Natural killer cell (primary cell): ENCODE measurements at regions not wholly inside any gene's neighbourhood (a gene's known extent, or its start where the extent isn't known, plus 50 kb on each side); places are given as distances from the start of the nearest gene placed in this dataset.

ENCODE experiments used
- ATAC-seq, 3 donors: fragments of 150-1000 bp in 2 of 3; fragments of 200-7000 bp in 1 of 3; cut with Tn5 transposase; 1 replicate in 1 of 3; 2 replicates in 2 of 3; pipeline ENCODE4 v1.10.0; 2021; ENCODE audit warnings: mild to moderate bottlenecking in 2 of 3, moderate library complexity in 2 of 3
- DNase-seq, 2 donors: peaks; one replicate each; pipeline versions ENCODE4 v3.0.0 to v3.0.0-alpha.2; 2013 to 2021; ENCODE audit warnings: mixed read lengths in 1 of 2
- H3K27ac ChIP-seq: one replicate; pipeline ENCODE4 v1.5.1; 2013; ENCODE audit warnings: mild to moderate bottlenecking, low read length
- H3K27me3 ChIP-seq: one replicate; pipeline ENCODE4 v1.6.1; 2013; ENCODE audit warnings: low read length; ENCODE audit not compliant: control insufficient read depth, insufficient read depth
- H3K36me3 ChIP-seq: one replicate; pipeline ENCODE4 v1.6.1; 2013; ENCODE audit warnings: low read length; ENCODE audit not compliant: control insufficient read depth, insufficient read depth
- H3K4me1 ChIP-seq: one replicate; pipeline ENCODE4 v1.6.1; 2013; ENCODE audit warnings: low read length; ENCODE audit not compliant: control insufficient read depth, insufficient read depth
- H3K4me3 ChIP-seq: one replicate; pipeline ENCODE4 v1.5.1; 2013; ENCODE audit warnings: low read length
- H3K9me3 ChIP-seq: one replicate; pipeline ENCODE4 v1.6.1; 2013; ENCODE audit warnings: low read length; ENCODE audit not compliant: control insufficient read depth, insufficient read depth
- H3K27ac Mint-ChIP-seq, 2 donors: one replicate each; pipeline ENCODE4 v1.8.0; 2022; ENCODE audit warnings: mild to moderate bottlenecking in 2 of 2, mixed read lengths in 2 of 2, moderate library complexity in 1 of 2
- H3K27me3 Mint-ChIP-seq, 2 donors: one replicate each; pipeline ENCODE4 v1.8.0; 2022; ENCODE audit warnings: low read depth in 2 of 2, mixed read lengths in 2 of 2
- H3K36me3 Mint-ChIP-seq: one replicate; pipeline ENCODE4 v1.8.0; 2022; ENCODE audit warnings: mixed read lengths
- H3K4me1 Mint-ChIP-seq, 2 donors: one replicate each; pipeline ENCODE4 v1.8.0; 2022; ENCODE audit warnings: mixed read lengths in 2 of 2
- H3K4me3 Mint-ChIP-seq: one replicate; pipeline ENCODE4 v1.8.0; 2022; ENCODE audit warnings: mild to moderate bottlenecking, moderate library complexity, mixed read lengths
- H3K9me3 Mint-ChIP-seq, 2 donors: one replicate each; pipeline ENCODE4 v1.8.0; 2022; ENCODE audit warnings: mixed read lengths in 2 of 2
- CTCF ChIP-seq: fragments of 200-600 bp; IDR thresholded peaks from one replicate; pipeline ENCODE4 v1.8.0; 2022; ENCODE audit warnings: antibody characterized with exemption
- WGBS: methylation state at CpG from one replicate; pipeline ENCODE4 v1.1.7; 2013; ENCODE audit warnings: missing lambda C conversion rate; ENCODE audit not compliant: insufficient coverage; 5-methylcytosine and 5-hydroxymethylcytosine counted together
- intact Hi-C: fragments of 100-400 bp; cut with micrococcal nuclease; formaldehyde crosslinking; loops from one replicate; pipeline ENCODE4 v1.14.2; 2022

GRCh38 chr16:60013076-60013475 is 1279.0 kb upstream of the GOT2 start:
- Histone ChIP-seq H3K36me3 (no peaks in the 10 kb centered on the region), H3K4me1 (no peaks in the 10 kb centered on the region), H3K9me3 (peaks cover 7% of the 10 kb centered on the region), H3K27ac (no peak overlapping the region), H3K27me3 (no peaks in the 10 kb centered on the region), H3K4me3 (no peak overlapping the region)
- Mint-ChIP-seq H3K9me3 (peaks cover 18 to 32% of the 10 kb centered on the region in 2 donors), H3K27ac (no peak overlapping the region), H3K4me3 (no peak overlapping the region), H3K27me3 (no peaks in the 10 kb centered on the region), H3K4me1 (no peaks in the 10 kb centered on the region), H3K36me3 (peaks cover 7% of the 10 kb centered on the region)
- intact Hi-C loops: no loop called here
- 82% methylated on average over 8 of the region's 8 CpGs for WGBS
- ATAC-seq (no peak), DNase-seq (no peak)
- no peak for TF ChIP-seq CTCF

- H3K36me3 Mint-ChIP-seq: peaks cover 6% of the 10 kb centered on the region
- no peaks in the 10 kb centered on the region for H3K27me3 Mint-ChIP-seq
- intact Hi-C loops: no loop called here
- no peak for TF ChIP-seq CTCF
- peaks cover 6 to 15% of the 10 kb centered on the region in 2 donors for H3K9me3 Mint-ChIP-seq
- no peaks in the 10 kb centered on the region for H3K36me3 ChIP-seq
- no peak overlapping the region for H3K27ac Mint-ChIP-seq
- H3K4me3 ChIP-seq: no peak overlapping the region
- H3K27me3 ChIP-seq: no peaks in the 10 kb centered on the region
- ATAC-seq: no peak
- no peaks in the 10 kb centered on the region for H3K4me1 Mint-ChIP-seq
- no peak overlapping the region for H3K4me3 Mint-ChIP-seq
- no peaks in the 10 kb centered on the region for H3K9me3 ChIP-seq
- H3K4me1 ChIP-seq: no peaks in the 10 kb centered on the region
- 68% methylated on average over 3 of the region's 3 CpGs for WGBS
- DNase-seq: no peak
- no peak overlapping the region for H3K27ac ChIP-seq
These were observed 1267.4 kb upstream of the GOT2 start for GRCh38 chr16:60001523-60001922.

- Histone ChIP-seq H3K27me3 (no peaks in the 10 kb centered on the region), H3K36me3 (no peaks in the 10 kb centered on the region), H3K9me3 (peaks cover 13% of the 10 kb centered on the region), H3K4me3 (no peak overlapping the region), H3K4me1 (no peaks in the 10 kb centered on the region), H3K27ac (no peak overlapping the region)
- Mint-ChIP-seq H3K4me3 (no peak overlapping the region), H3K36me3 (peaks cover 6% of the 10 kb centered on the region), H3K9me3 (peaks cover 12 to 26% of the 10 kb centered on the region in 2 donors), H3K4me1 (no peaks in the 10 kb centered on the region), H3K27ac (no peak overlapping the region), H3K27me3 (no peaks in the 10 kb centered on the region)
- no peak for TF ChIP-seq CTCF
- 81% methylated on average over 3 of the region's 4 CpGs for WGBS
- ATAC-seq (no peak), DNase-seq (no peak)
- intact Hi-C loops: no loop called here
These were observed 1263.6 kb upstream of the GOT2 start for GRCh38 chr16:59997706-59998105.

GRCh38 chr16:59993101-59993500 is 1259.0 kb upstream of the GOT2 start:
- no peak for TF ChIP-seq CTCF

More at GRCh38 chr16:59993101-59993500, 1259.0 kb upstream of the GOT2 start:
- peaks cover 6% of the 10 kb centered on the region for H3K36me3 Mint-ChIP-seq
- peaks cover 15% of the 10 kb centered on the region for H3K9me3 ChIP-seq
- intact Hi-C loops: no loop called here
- no peak overlapping the region for H3K27ac Mint-ChIP-seq
- no peak overlapping the region for H3K4me3 ChIP-seq
- H3K4me1 Mint-ChIP-seq: no peaks in the 10 kb centered on the region
- H3K4me1 ChIP-seq: no peaks in the 10 kb centered on the region
- no peaks in the 10 kb centered on the region for H3K36me3 ChIP-seq
- ATAC-seq: no peak
- WGBS: 87% methylated on average over 10 of the region's 10 CpGs
- no peak overlapping the region for H3K4me3 Mint-ChIP-seq
- H3K27me3 Mint-ChIP-seq: no peaks in the 10 kb centered on the region
- H3K27me3 ChIP-seq: no peaks in the 10 kb centered on the region
- H3K9me3 Mint-ChIP-seq: peaks cover 22 to 32% of the 10 kb centered on the region in 2 donors
- no peak for DNase-seq
- H3K27ac ChIP-seq: no peak overlapping the region
